ENCODE measurements at regions not wholly inside any gene's neighbourhood (a gene's known extent, or its start where the extent isn't known, plus 50 kb on each side); places are given as distances from the start of the nearest gene placed in this dataset.
"Not testable (repeated sequence)": the region's sequence is repeated elsewhere in the genome, so short reads cannot be mapped to it uniquely, and the experiment has no call there.

DNA sequence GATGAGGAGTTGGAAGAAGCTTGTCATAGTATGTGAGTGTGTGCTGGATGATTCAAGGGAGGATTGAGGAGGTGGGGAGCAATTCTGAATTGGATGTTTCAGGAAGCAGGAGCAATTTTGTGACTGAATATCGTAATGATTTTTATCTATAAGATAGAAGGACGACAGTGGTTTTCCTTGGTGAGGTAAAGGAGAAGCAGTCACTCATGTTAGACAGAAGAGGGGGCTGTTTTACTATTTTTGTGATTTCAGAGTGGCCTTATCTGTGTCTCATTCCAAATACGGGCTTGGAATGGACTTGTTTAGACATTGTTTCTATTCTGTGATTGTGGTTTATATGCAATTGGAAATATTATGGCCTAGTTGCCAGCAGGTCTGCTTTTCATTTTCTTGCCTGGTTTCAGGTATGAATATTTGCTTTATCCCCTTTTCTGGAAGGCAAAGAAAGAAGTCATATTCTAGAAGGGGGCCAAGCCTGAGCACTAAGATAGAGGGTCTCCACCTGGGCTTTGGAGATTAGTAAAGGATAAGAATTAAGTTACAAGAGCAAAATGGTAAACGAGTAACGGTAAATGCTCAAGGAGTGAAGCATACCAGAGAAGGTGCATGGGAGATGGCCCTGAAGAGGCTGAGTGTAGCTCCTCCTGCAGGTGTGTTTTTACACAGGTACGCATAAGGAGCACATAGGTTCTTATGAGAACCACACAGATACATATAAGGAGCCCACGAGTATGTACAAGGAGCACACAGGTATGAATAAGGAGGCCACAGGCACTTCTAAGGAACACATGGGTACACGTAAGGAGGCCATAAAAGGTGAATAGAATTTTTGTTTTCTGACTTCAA, 124.6 kb upstream of the KCNAB1 start:
- DNase-seq = peak; percentile 35

- no peak for DNase-seq
These were observed 123.5 kb upstream of the KCNAB1 start for GRCh38 chr3:155996882-155997281.

GRCh38 chr3:155998173-155998572, 122.2 kb upstream of the KCNAB1 start:
- DNase-seq = not testable (repeated sequence)

DNA sequence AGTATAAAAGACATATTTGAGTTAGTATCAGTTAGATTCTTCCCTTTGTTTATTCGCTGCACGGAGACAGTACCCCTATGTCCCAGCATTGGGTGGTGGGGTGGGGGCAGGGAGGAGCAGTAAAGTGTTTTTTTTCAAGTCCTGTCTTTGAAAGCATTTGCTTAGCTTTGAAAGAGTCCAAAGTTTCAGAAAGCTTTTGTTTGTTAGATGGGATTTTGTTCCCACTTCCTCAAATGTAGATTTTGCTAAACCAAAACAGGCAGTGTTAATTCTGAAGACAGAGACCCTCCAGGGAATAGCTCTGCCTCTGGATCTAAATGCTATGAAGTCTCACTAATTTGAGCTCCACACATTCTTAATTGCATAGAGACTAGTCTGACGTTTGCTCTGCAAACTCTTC, 114.6 kb upstream of the KCNAB1 start:
- no peak for DNase-seq

GRCh38 chr3:156010829-156011228, 109.5 kb upstream of the KCNAB1 start:
- no peak for DNase-seq

- no peak for DNase-seq
These were observed 105.9 kb upstream of the KCNAB1 start for GRCh38 chr3:156014489-156014888.

DNA sequence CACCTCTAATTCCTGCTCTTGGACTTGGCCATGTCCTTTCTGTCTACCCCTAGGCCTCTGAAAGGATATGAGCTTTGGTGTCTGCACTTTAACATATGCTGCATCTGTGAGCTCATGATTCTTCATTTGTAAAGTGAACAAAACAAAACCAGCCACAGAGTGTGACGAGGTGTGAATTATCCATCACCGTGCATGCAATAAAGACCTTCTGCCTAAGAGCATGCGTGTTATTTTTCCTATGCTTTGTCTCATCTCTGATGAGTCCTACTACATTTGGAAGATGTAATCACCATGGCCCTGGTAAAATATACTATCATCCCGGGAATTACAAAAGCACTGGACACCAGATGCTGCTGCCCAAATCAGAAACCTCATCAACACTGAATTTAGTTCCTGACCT, 103.5 kb upstream of the KCNAB1 start:
- no peak for DNase-seq

GRCh38 chr3:156017352-156018030, 102.9 kb upstream of the KCNAB1 start:
- no peak for DNase-seq

GRCh38 chr3:156024904-156025533, 95.4 kb upstream of the KCNAB1 start:
- no peak for DNase-seq

GRCh38 chr3:156029208-156029607, 91.2 kb upstream of the KCNAB1 start:
- no peak for DNase-seq

DNA sequence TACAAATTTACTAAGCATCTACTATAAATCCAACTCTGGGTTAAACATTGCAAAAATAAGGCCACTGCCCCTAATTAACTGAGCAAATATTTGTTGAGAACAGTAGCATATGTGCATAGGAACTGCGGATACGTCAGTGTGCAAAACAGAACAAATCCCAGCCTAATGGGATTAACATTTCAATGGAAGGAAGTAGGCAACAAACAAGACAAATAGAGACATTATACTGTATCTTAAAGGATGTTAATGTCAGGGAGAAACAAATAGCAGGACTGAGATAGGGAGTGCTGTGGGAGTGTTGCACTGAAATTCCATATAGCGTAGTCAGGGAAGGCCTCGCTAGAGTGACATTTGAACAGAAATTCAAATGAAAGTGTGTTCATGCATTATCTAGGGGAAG, 89.7 kb upstream of the KCNAB1 start:
- no peak for DNase-seq

- DNase-seq = no peak
These were observed 87.0 kb upstream of the KCNAB1 start for GRCh38 chr3:156033428-156033827.

DNA sequence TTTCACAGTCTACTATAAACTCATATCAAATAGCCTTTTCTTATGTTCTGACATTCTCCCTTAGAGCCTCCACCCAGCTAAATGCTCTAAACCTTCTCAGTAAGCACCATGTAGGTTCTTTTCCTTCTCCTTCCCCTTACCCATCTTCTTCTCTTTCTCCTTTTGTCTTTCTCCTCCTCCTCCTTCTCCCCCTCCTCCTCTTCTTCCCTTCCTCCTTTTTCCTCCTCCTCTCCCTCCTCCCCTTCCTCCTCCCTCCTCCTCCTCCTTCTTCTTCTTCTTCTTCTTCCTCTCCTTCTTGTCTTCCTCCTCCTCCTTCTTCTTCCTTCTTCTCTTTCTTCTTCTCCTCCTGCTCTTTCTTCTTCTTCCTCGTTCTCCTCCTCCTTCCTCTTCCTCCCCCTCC, 85.2 kb upstream of the KCNAB1 start:
- DNase-seq = no peak

DNA sequence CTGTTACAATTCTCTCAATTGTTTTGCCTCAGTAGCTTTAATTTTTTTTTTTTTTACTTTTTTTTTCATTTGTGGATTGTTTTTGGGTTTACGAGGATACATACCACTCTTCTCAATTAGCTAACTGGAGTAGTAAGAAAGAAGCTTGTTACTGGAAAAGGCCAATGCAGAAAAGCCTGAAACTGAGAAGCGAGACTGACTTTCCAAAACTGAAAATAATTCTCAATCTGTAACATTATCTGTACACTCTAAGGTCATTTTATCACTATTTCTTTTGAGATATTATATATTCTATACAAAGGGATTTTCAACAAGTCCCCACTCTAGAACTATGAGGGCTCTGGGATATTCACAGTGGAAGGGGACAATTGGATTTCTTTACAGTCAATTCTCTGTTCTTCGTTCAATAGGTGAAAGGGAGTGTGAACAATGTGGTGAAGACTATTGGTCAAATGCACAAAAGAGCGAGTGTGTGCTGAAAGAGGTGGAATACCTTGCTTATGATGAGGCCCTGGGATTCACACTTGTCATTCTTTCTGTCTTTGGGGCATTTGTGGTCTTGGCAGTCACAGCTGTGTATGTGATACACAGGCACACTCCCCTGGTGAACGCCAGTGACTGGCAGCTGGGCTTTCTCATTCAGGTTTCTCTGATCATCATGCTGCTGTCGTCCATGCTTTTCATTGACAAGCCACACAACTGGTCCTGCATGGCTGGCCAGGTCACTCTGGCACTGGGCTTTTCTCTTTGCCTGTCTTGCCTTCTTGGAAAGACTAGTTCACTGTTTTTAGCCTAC, 83.9 kb upstream of the KCNAB1 start:
- no peak for DNase-seq

GRCh38 chr3:156037356-156037755, 83.0 kb upstream of the KCNAB1 start:
- DNase-seq = peak; percentile 60

GRCh38 chr3:156038869-156039268, 81.5 kb upstream of the KCNAB1 start:
- no peak for DNase-seq

DNA sequence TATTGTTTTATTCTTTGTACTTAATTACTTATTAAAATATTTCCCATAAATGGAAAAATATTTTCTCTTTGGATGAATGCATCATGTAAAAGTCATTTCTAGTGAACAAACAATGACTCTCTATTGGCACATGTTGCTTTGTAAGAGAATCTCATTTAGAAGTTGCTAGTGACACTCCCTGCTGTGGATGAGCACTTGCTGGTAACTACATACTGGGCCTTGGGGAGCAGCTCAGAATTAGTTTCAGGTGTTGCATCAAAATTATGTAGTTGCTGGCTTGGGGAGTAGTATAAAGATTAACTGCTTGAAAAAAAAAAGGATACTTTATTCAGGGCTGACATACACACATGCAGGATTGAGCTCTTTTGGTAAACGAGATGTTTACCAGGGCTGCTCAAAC, 80.3 kb upstream of the KCNAB1 start:
- no peak for DNase-seq

- DNase-seq = not testable (repeated sequence)
These were observed 79.0 kb upstream of the KCNAB1 start for GRCh38 chr3:156041216-156041841.

DNA sequence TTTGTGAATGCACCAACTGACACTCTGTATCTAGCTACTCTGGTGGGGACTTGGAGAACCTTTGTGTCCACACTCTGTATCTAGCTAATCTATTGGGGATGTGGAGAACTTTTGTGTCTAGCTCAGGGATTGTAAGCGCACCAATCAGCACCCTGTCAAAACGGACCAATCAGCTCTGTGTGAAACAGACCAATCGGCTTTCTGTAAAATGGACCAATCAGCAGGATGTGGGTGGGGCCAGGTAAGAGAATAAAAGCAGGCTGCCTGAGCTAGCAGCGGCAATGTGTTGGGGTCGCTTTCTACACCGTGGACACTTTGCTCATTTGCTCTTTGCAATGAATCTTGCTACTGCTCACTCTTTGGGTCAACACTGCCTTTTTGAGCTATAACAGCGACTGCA, 78.5 kb upstream of the KCNAB1 start:
- DNase-seq = not testable (repeated sequence)

DNA sequence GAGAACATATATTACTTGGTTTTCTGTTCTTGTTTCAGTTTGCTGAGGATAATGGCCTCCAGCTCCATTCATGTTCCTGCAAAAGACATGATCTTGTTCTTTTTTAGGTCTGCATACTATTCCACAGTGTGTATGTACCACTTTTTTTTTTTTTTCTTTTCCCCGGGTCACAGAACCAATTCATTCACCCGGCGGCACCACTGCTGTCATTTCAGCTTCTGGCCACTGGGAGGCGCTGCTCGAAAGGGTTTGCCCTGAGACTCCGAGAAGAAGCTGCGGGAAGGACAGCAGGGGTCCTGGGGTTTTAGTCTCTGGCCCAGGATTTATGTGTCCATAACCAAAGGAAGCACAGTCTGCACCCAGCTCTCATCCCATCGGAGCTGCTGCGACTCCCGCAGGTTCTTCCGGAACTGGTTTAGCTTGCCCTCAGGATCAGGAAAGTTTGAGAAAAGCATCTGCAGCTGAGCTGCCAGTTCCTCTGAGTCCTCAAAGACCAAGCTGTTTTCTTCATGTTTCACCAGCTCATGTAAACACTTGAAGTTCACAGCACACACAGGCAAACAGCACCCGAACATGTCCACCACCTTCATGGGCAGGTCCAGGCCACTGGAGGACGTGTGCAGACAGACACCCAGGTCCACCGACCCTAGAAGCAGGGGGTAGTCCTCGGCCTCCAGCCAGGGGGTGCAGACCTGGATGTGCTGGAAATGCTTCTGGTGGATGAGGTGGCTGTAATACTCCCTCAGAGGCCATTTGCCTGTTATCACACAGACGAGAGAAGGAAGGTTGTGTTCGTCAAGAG, 76.3 kb upstream of the KCNAB1 start:
- DNase-seq = not testable (repeated sequence)

- DNase-seq = no peak
These were observed 75.8 kb upstream of the KCNAB1 start for GRCh38 chr3:156044634-156044975.

DNA sequence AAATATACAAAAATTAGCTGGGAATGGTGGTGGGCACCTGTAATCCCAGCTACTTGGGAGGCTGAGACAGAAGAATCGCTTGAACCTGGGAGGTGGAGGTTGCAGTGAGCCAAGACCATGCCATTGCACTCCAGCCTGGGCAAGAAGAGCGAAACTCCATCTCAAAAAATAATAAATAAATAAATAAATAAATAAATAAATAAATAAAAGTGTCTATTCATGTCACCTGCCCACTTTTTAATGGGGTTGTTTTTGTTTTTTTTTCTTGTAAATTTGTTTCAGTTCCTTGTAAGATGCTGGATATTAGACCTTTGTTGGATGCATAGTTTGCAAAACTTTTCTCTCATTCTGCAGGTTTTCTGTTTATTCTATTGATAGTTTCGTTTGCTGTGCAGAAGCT, 71.9 kb upstream of the KCNAB1 start:
- DNase-seq = not testable (repeated sequence)
